K562 (cell line): ENCODE measurements at regions not wholly inside any gene's neighbourhood (a gene's known extent, or its start where the extent isn't known, plus 50 kb on each side); places are given as distances from the start of the nearest gene placed in this dataset.

Source experiments
- BHLHE40 ChIP-seq: IDR thresholded peaks from 2 replicates; pipeline ENCODE4 v1.6.1; 2011; ENCODE audit warnings: low read length, improper control_type of control experiment
- C11orf30 ChIP-seq: fragments of 450-650 bp; IDR thresholded peaks from 2 replicates; pipeline ENCODE4 v1.6.1; 2016; ENCODE audit warnings: low read depth, mild to moderate bottlenecking
- CBX2 ChIP-seq: fragments of 200-600 bp; sonication (generic); IDR thresholded peaks from one replicate; pipeline ENCODE4 v1.6.1; 2012; ENCODE audit warnings: mild to moderate bottlenecking, low read length, inconsistent platforms; ENCODE audit not compliant: insufficient read depth, poor library complexity, severe bottlenecking
- CHD4 ChIP-seq: fragments of 200-600 bp; sonication (generic); IDR thresholded peaks from 3 replicates; pipeline ENCODE4 v1.6.1; 2012; ENCODE audit warnings: low read depth, mild to moderate bottlenecking, mixed read lengths, low read length, inconsistent platforms; ENCODE audit not compliant: insufficient read depth, insufficient replicate concordance, poor library complexity, severe bottlenecking
- DMBX1 ChIP-seq: fragments of 250-450 bp; sonication (Bioruptor Pico); IDR thresholded peaks from 2 replicates; pipeline ENCODE4 v1.8.0; 2022; ENCODE audit warnings: inconsistent platforms, mild to moderate bottlenecking, moderate library complexity, borderline replicate concordance
- ESRRB ChIP-seq: fragments of 250-450 bp; sonication (Bioruptor Pico); IDR thresholded peaks from 2 replicates; pipeline ENCODE4 v1.5.0; 2020; ENCODE audit warnings: mild to moderate bottlenecking, moderate library complexity, borderline replicate concordance
- FOXK1 ChIP-seq: sonication (generic); formaldehyde crosslinking; IDR thresholded peaks from 2 replicates; pipeline ENCODE4 v1.8.0; 2022; ENCODE audit warnings: missing genetic modification reagents, mild to moderate bottlenecking, borderline replicate concordance
- HEY1 ChIP-seq: fragments of 250-450 bp; sonication (Bioruptor Pico); IDR thresholded peaks from 2 replicates; pipeline ENCODE4 v1.5.0; 2020; ENCODE audit warnings: mild to moderate bottlenecking, moderate library complexity, borderline replicate concordance
- HINFP ChIP-seq: fragments of 450-650 bp; conservative IDR thresholded peaks from 2 replicates; pipeline ENCODE4 v1.6.1; 2016; ENCODE audit warnings: missing genetic modification characterization, low read depth, mild to moderate bottlenecking, control low read depth, missing compliant biosample characterization
- HMG20A ChIP-seq: fragments of 450-650 bp; formaldehyde crosslinking; conservative IDR thresholded peaks from 2 replicates; pipeline ENCODE4 v1.4.0; 2020; ENCODE audit warnings: mild to moderate bottlenecking, mixed read lengths
- HNRNPUL1 ChIP-seq: fragments of 200-400 bp; formaldehyde crosslinking; IDR thresholded peaks from 2 replicates; pipeline ENCODE4 v1.6.1; 2017; ENCODE audit warnings: low read length
- KDM2B ChIP-seq: fragments of 250-450 bp; sonication (Bioruptor Pico); IDR thresholded peaks from 2 replicates; pipeline ENCODE4 v1.8.0; 2021; ENCODE audit warnings: mild to moderate bottlenecking, moderate library complexity
- MNT ChIP-seq, 2 experiments: fragments of 450-650 bp; conservative IDR thresholded peaks; 2 replicates each; pipeline ENCODE4 v1.6.1; 2017; ENCODE audit warnings: mild to moderate bottlenecking in 2 of 2, moderate library complexity in 2 of 2
- NR2F6 ChIP-seq: fragments of 450-650 bp; formaldehyde crosslinking; IDR thresholded peaks from 2 replicates; pipeline ENCODE4 v1.4.0; 2020; ENCODE audit warnings: mild to moderate bottlenecking
- NR4A1 ChIP-seq, 2 experiments: fragments of 250-450 bp in 1 of 2; fragments of 450-650 bp in 1 of 2; sonication (Bioruptor Pico) in 1 of 2; IDR thresholded peaks; 2 replicates each; pipeline versions ENCODE4 v1.4.0 to v1.6.1; 2016 to 2020; ENCODE audit warnings: mild to moderate bottlenecking in 2 of 2, missing compliant biosample characterization in 1 of 2, missing genetic modification characterization in 1 of 2, moderate library complexity in 1 of 2
- RAD51 ChIP-seq: fragments of 450-650 bp; IDR thresholded peaks from 2 replicates; pipeline ENCODE4 v1.7.1; 2016; ENCODE audit warnings: low read depth, mild to moderate bottlenecking, borderline replicate concordance
- RFX7 ChIP-seq: fragments of 250-450 bp; sonication (Bioruptor Pico); IDR thresholded peaks from 2 replicates; pipeline ENCODE4 v1.5.1; 2021; ENCODE audit warnings: mild to moderate bottlenecking
- RHOXF2B ChIP-seq: fragments of 250-450 bp; sonication (Bioruptor Pico); conservative IDR thresholded peaks from 2 replicates; pipeline ENCODE4 v1.5.1; 2021
- SAFB2 ChIP-seq: fragments of 200-400 bp; formaldehyde crosslinking; IDR thresholded peaks from 2 replicates; pipeline ENCODE4 v1.6.1; 2018; ENCODE audit warnings: borderline replicate concordance, low read length, low read depth, moderate library complexity; ENCODE audit not compliant: severe bottlenecking
- TCF3 ChIP-seq: sonication (generic); formaldehyde crosslinking; IDR thresholded peaks from 2 replicates; pipeline ENCODE4 v1.4.0; 2020; ENCODE audit warnings: mild to moderate bottlenecking, missing genetic modification reagents
- THRAP3 ChIP-seq: fragments of 450-650 bp; IDR thresholded peaks from 2 replicates; pipeline ENCODE4 v1.6.1; 2016; ENCODE audit warnings: mild to moderate bottlenecking, inconsistent platforms, borderline replicate concordance
- ZC3H11A ChIP-seq: IDR thresholded peaks from 2 replicates; pipeline ENCODE4 v1.6.1; 2012; ENCODE audit warnings: low read depth, low read length, improper control_type of control experiment
- ZNF3 ChIP-seq: fragments of 250-450 bp; sonication (Bioruptor Pico); IDR thresholded peaks from 2 replicates; pipeline ENCODE4 v1.5.0; 2021; ENCODE audit warnings: mild to moderate bottlenecking, moderate library complexity
- ZNF316 ChIP-seq: fragments of 450-650 bp; IDR thresholded peaks from 2 replicates; pipeline ENCODE4 v1.6.1; 2016
- ZNF511 ChIP-seq: sonication (generic); formaldehyde crosslinking; IDR thresholded peaks from 2 replicates; pipeline ENCODE4 v1.8.0; 2022; ENCODE audit warnings: mild to moderate bottlenecking, missing genetic modification reagents
- ZNF707 ChIP-seq: fragments of 250-450 bp; sonication (Bioruptor Pico); conservative IDR thresholded peaks from 2 replicates; pipeline ENCODE4 v1.8.0; 2022; ENCODE audit warnings: inconsistent platforms, mild to moderate bottlenecking, moderate library complexity
- ZNF717 ChIP-seq: fragments of 250-450 bp; sonication (Bioruptor Pico); IDR thresholded peaks from 2 replicates; pipeline ENCODE4 v1.5.0; 2021

- TF ChIP-seq MNT (conservative IDR thresholded peaks at IDR 0.05) (0 out of 4 replicates have a peak, but pooled peaks of 1 of the 2 experiments have one; percentile 35), BHLHE40 (no peak), NR4A1 (CRISPR knock-in tag; IDR thresholded peaks at IDR 0.05) (no peak), NR4A1 (tag; IDR thresholded peaks at IDR 0.05) (peak; percentile 72; the same call in 1 of the 2 replicates), HEY1 (CRISPR knock-in tag) (no peak), TCF3 (peak; percentile 87), HNRNPUL1 (no peak), ZNF3 (CRISPR knock-in tag) (no peak), ZNF316 (no peak), C11orf30 (no peak), RHOXF2B (CRISPR knock-in tag) (0 out of 2 replicates have a peak, but pooled peaks have one; percentile 45), ESRRB (CRISPR knock-in tag) (no peak), CHD4 (no peak), ZC3H11A (no peak), HINFP (tag) (no peak), THRAP3 (no peak), CBX2 (no peak), NR2F6 (CRISPR knock-in tag) (no peak), ZNF717 (CRISPR knock-in tag) (no peak), RAD51 (no peak), FOXK1 (CRISPR knock-in tag) (no peak), SAFB2 (no peak), HMG20A (CRISPR knock-in tag) (no peak), KDM2B (no peak), DMBX1 (no peak; the same call in 1 of the 2 replicates), ZNF707 (no peak), RFX7 (CRISPR knock-in tag) (no peak), ZNF511 (CRISPR knock-in tag) (no peak)
These were observed 220.9 kb upstream of the MYLIP start (continued) for GRCh38 chr6:15907914-15908518.
